GM18508 (cell line): ENCODE measurements at regions not wholly inside any gene's neighbourhood (a gene's known extent, or its start where the extent isn't known, plus 50 kb on each side); places are given as distances from the start of the nearest gene placed in this dataset.

Source experiments
- ATAC-seq: cut with Tn5 transposase; IDR thresholded peaks from one replicate; pipeline ENCODE4 v1.9.1; 2021; ENCODE audit warnings: moderate number of reproducible peaks; ENCODE audit not compliant: insufficient read depth, unreplicated experiment

DNA sequence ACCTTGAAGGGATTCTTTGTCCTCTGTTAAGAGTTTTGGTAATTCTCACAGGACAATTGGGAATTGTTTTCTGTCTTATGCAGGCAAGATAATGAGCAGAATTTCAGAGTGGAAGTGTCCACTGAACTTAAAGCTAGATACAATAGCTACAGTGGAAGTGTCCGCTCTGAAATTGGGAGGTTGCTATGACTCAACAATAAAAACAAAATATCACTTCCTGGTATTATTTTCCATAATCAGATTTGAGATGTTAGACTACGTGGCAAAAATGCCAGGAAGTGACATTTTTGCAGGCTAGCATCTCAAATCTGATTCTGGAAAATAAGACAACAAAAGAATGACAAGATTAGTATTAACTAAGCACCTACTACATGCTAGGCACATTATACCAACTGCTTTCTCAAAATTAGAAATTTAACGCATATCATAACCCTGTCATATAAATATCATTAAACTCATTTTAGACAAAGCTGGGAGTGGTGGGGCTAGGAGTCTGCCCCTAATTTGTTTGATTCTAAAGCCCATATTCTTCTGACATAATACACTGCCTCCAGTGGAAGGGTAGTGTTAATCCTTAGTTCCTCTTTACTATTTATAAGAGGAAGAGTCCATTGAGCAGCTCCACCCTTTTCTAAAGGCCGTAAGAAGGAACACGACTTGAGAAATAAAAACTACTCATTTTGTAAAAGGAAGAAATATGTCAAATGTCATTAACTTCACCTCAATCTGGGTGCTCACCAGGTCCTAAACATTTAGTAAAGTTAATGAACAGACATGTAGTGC lies 266.9 kb upstream of the STT3B start:
- no peak for ATAC-seq

GRCh38 chr3:31268868-31269267 lies 263.9 kb upstream of the STT3B start:
- no peak for ATAC-seq

GRCh38 chr3:31270010-31270409 lies 262.7 kb upstream of the STT3B start:
- no peak for ATAC-seq

DNA sequence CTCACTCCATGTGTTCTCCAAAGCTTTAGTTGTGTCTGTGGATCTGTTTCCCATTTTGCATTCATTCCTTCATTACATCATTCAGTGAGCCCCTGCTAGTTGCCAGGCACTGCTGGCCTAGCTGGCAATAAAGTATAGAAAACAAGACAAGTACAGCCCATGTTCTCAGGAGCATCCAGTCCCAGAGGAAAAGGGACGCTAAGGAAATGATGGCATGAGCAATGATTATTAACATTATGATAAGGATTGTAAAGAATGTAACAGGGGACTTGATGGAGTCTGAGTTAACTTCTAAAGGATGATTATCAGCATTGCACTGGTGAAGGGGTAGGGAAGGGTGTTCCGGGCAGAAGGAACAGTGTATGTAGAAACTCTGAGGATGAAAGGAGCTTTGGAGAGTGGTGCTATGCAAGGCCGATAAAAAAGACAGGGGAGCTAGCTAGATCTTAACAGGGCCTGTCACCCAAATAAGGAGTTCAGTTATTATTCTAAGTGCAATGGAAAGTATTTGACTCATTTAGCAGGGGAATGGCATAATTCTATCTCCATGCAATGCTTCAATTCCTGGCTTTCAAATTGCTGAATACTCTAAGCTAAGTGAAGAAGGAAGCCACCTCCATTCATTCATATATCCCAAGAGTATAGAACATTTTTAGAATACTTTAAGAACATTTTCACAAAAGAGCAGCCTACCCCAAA lies 258.2 kb upstream of the STT3B start:
- ATAC-seq: no peak

DNA sequence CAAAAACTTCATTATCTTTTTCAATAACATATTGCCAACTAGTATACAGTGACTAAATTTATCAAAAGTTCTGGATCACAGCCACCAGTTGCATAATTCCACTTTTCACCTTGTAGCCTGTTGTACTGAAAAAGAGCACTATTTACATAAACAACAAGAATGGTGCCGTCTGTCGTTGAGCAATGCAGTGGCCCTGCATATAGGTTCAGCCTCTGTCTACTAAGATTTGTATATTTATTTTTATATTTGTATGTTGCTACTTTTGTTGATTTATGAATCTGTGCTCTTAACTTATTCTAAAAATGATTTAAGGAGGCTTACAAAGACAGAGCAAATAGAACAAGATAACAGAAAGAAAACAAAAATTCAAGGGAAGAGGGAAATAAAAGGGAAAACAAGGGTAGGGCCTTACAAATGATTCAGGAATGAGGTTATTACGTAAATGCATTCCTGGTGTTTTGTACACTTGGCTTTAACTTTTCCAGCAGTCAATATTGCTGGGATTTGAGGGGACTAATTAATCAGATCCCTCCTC lies 257.6 kb upstream of the STT3B start:
- ATAC-seq: no peak

DNA sequence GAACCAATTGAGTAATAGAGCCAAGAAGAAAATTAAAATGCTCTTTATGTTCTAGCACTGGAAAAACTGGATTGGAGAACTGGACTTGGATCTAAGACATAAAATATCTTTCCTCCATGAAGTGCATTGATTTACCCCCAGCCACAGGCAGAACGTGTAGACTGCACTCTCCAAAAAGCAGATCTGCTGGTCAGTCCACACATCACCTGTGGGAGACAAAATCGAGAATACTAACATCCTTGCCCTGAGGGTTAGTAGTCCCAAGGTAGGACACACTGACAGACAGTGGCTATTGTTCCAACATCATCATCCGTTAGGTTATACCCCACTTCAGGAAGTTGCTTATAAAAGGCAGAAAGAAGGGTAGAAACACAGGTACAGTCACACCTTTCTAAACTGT lies 257.1 kb upstream of the STT3B start:
- no peak for ATAC-seq

GRCh38 chr3:31277582-31277981 lies 255.1 kb upstream of the STT3B start:
- no peak for ATAC-seq

DNA sequence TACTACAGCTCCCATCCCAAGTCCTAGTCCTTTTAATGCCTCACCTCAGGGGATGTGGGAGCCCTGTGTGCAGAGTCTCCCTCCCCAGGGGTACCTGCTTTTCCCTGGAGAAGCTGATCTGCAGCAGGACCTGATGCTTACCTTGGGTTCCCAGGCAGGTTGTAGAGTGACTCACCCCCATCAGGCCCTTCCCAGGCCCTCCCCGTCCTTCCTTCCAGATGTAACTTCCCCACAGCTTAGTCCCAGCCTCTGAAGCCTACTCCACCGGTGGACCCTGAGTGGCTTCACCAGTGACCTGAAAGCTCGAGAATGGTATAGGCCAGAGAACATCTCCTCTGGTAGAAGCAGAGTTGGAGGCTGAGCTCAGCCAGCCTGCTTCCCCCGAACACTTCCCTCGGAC lies 254.2 kb upstream of the STT3B start:
- ATAC-seq: no peak

- no peak for ATAC-seq
Observed at GRCh38 chr3:31284776-31285175, 247.9 kb upstream of the STT3B start.

DNA sequence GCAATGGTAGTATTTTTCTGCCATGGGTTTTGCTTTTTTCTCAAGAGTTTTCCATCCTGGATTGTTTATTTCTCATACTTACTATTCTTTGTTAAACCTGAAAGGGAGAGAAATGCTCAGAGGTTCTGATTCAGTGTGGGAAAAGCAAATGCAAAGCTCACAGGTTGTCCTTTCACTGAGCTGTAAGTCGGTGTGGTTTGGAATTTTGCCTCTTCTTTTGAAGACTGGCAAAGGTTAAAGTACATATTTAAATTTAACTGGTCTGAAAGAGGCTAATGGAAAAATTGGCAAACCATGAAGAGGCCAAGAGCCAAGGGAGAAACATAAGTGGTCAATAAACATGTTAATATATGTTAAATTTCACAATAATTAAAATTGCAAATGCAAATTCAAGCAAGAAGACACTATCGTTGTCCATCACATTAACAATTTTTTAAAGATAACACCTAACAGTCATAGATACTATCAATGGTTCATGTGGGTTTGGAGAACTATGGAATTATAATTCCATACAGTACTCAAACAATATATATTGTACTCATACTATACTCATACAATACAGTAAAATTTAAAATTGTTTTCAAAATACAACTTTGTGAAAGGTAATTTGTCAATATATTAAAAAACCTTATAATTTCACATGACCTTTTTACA lies 246.8 kb upstream of the STT3B start:
- ATAC-seq: no peak

- no peak for ATAC-seq
Observed at GRCh38 chr3:31288224-31288623, 244.5 kb upstream of the STT3B start.

DNA sequence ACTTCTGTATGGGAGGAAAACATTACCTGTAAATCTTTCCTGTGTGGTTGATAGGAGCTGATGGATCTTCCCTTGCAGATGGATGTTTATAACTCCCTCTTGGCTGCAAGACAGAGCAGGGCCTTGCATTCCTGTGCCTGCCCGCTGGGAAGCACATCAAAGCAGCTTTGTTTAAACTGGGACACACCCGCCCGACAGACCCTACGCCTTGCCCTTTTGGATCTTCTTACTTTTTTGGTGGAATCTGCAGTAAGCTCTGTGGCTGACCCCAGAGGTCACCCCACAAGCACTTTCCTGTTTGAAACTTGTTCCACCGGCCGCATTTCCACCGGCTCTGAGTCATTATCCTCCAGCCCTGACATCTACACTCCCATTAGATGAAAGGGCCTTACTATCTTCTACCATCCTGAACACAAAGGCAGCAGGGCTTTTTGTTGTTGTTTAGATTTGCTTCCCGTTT lies 244.1 kb upstream of the STT3B start:
- no peak for ATAC-seq

DNA sequence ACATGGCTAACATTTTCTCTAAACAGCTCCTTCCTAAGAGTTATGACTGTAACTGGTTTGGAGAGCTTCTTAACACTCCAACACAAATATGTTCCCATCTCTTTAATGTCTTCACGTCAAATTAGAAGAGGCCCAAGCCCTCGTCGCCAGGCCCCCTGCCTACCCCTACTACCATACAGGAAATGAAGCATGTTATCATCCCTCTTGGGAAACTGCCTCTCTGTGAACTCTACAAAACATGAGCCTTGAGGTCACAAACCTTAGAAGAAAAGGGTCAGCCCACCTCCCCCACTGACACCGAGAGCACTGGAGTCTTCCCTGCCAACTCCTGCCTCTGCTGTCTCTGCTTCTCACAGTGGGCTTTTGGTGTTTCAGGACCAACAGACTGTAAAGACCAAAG lies 243.1 kb upstream of the STT3B start:
- no peak for ATAC-seq

DNA sequence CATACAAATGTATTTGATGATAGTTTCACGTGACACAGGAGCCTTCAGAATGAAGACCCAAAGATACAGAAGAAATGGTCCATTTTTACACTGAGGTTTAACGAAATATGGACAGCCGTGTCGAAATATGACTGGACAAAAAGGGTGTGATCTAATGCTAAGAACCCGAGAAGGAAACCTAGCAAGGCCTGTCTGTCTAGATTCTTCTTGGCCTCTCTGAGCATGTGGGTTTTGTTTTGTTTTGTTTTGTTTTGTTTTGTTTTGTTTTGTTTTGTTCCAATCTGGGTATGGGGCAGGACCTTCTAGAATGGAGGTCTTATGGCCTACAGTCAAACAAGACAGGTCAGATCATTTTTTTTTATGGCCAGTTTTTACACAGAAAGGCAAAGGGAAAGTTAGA lies 242.7 kb upstream of the STT3B start:
- ATAC-seq: no peak

GRCh38 chr3:31291818-31292217 lies 240.9 kb upstream of the STT3B start:
- no peak for ATAC-seq

GRCh38 chr3:31294430-31295149 lies 238.1 kb upstream of the STT3B start:
- no peak for ATAC-seq

GRCh38 chr3:31295150-31295765 lies 237.5 kb upstream of the STT3B start:
- ATAC-seq: no peak

DNA sequence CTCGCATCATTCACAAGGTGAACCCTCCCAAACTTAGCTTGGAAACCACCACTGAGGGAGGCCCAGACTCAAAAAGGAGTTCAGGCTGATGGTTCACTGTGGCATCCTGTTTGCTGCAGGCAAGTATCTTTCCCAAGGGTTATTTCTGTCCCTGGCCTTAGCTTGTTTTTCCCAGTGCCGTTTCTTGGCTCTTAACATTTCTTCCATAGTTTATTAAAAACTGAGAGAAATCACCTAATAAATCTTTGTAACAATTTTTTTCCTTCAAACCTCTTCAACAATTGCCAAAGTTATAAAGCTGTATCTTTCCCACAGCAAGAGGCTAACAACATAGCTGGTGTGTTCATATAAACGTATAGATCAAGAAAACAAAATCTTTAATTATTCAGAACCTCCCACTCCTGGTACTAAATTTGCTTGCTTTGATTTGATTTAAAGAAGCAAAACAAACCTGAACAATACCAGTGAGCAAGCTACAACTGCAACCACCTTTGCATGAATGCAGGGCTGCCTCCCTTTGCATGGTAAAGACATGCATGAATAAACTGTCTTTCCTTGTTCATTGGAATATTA lies 234.9 kb upstream of the STT3B start:
- no peak for ATAC-seq
